ENCODE measurements at regions not wholly inside any gene's neighbourhood (a gene's known extent, or its start where the extent isn't known, plus 50 kb on each side); places are given as distances from the start of the nearest gene placed in this dataset.

- TF ChIP-seq, protein P1, sequence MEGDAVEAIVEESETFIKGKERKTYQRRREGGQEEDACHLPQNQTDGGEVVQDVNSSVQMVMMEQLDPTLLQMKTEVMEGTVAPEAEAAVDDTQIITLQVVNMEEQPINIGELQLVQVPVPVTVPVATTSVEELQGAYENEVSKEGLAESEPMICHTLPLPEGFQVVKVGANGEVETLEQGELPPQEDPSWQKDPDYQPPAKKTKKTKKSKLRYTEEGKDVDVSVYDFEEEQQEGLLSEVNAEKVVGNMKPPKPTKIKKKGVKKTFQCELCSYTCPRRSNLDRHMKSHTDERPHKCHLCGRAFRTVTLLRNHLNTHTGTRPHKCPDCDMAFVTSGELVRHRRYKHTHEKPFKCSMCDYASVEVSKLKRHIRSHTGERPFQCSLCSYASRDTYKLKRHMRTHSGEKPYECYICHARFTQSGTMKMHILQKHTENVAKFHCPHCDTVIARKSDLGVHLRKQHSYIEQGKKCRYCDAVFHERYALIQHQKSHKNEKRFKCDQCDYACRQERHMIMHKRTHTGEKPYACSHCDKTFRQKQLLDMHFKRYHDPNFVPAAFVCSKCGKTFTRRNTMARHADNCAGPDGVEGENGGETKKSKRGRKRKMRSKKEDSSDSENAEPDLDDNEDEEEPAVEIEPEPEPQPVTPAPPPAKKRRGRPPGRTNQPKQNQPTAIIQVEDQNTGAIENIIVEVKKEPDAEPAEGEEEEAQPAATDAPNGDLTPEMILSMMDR (conservative IDR thresholded peaks at IDR 0.05): no peak
- no peak for TF ChIP-seq ZFX (IDR thresholded peaks at IDR 0.05)
Measured at GRCh38 chr6:167420177-167420576, 95.3 kb downstream of the TTLL2 start.

Data from C4-2B (cell line).